Brain pericyte (primary cell): ENCODE measurements at regions not wholly inside any gene's neighbourhood (a gene's known extent, or its start where the extent isn't known, plus 50 kb on each side); places are given as distances from the start of the nearest gene placed in this dataset.

Experiments
- DNase-seq: peaks from one replicate; pipeline ENCODE4 v3.0.0-alpha.2; 2012; ENCODE audit warnings: low read depth, low spot score

DNA sequence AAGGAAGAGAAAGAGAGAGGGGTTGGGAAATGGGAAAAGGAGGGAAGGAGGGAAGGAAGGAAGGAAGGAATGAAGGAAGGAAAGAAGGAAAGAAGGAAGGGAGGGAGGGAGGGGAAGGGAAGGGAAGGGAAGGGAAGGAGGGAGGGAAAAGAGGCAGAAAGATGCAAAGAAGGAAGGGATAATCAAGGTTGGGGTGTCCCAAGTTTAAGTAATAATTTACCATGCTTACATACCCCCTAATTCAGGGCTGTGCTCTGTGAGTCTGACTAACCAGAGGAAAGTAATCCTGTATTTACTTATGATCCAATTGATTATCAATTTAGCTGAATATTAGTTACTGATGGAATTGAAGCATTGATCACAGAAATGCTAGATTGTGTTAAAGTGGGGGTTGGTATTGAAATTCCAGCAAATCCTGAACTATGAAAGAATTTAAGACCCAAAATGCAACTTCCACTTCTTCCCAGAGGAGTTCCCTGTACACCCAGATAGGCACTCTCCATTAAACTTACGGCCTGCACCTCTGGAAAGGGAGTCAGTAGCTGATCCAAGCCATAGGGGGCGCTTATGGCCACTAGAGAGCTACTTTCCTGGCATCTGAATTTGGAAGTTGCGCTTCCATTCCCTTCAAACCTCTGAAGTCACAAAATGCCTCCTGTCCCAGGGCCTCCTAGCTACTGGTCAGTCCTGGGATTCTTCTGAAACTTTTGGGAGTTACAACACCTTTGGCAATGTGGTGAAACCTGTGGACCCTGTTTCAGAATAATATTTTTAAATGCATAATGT lies 162.7 kb upstream of the PWP1 start:
- DNase-seq, result no peak

DNA sequence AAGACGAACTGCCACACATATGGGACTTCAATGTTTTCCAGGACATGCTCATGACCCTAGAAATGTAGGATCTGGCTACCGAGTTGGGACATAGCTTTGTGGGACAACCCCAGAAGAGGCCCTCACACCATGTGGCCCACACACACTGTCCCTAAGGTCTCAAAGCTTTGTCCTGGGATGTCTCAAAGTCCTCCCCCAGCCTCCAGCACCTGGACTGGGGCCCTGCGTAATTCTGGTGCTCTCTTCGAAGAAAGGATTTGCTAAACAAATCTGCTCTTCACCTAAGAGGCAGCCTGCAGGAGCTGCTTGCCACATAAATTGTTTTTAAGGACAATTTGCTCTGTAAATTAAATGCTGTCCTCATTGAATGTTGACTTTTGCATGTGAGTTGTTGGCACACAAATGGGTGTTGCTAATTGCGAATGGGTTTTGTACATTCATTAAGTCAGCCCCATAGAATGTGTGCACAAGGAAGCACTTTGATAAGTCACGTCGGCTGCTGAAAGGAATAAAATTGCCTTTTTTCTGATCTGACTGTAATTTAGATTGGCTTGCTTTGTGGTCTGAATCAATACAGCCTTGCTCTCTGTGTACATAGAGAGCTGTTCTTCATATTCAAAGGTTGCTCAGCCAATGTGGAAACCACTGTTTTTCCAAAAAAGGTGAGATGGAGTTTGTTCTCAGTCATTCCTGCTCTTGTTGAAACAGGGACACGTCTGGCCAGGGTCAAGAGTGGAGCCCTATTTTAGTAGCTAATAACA lies 161.6 kb upstream of the PWP1 start:
- DNase-seq, result no peak

DNA sequence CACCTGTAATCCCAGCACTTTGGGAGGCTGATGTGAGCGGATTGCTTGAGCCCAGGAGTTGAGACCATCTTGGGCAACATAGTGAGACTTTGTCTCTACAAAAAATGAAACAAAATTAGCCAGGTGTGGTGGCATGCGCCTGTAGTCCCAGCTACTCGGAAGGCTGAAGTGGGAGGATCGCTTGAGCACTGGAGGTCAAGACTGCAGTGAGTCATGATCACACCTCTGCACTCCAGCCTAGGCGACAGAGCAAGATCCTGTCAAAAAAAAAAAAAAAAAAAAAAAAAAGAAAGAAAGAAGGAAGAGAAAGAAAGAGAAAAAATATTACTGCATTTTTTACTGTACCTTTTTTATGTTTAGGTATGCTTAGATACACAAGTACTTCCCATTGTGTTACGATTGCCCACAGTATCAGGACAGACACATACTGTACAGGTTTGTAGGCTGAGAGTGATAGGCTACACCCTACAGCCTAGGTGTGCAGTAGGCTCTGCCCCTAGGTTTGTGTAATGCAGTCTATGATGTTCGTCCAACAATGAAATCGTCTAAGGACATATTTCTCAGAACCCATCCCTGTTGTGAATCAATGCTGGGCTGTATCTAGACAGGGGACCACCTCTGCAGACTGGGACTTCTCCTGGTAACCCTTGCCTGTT lies 160.4 kb upstream of the PWP1 start:
- DNase-seq, result no peak

DNA sequence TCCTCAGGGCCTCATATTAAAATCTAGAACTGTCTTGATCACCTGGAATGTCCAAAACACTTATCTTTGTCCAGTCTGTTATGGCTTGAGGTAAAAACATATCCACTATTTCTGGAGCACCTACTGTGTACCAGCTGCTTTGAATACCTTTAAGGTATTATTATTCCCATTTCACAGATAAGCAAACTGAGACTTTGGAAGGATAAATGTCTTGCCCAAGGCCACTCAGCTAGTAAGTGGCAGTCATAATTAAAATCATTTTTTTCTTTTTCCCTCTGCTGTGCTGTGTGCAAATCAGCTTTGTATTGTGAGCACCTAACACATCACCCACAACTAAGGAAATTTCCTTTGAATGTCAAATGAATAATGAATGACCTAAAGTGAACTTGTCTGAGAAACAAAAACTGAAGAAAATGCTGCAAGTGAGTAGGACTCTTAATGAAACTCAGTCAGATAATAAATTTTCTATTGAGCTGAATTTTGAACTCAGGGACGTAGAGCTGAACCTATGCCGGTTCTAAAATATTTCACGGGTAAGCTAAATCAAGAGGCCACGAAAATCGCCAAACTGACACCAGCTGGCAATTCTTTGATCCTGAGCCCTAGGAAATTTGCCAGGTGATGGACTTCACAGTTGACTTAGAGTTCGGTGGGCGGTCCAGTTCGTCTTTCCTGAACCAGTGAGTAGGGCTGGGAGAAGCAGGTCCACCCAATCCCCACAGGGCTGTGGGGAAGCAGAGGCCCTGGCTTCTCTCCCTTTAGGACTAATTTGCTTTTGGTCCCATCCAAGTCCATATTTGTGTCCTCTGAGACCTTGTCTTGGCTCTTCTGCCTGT lies 159.7 kb upstream of the PWP1 start:
- no peak for DNase-seq

DNA sequence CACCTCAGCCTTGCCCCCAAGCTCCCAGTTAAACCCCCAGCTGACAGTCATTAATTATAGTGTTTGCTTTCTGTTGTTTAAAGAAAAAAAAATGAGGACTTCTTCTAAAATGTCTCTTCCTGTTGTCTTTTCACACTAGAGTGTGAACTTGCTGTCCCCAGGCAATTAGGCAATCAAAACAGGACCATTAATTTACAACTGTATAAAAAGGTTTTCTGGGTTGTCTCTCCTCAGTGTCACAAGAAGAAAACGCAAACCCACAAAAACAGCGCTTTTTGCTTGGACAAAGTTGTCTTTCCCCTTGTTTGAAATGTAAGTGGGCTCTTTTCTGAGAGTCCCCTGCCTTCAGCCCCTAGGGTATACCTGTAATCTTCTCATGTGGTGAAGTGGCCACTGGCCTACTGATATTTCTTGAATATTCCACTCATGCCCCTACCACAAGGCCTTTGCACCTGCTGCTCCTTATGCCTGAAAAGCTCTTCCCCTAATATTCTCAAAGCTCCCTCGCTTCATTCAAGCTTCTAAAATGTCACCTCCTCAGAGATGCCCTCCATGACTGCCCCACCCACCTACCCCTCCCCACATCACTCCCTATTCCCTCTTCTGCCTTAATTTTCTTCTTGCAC lies 158.9 kb upstream of the PWP1 start:
- no peak for DNase-seq

DNA sequence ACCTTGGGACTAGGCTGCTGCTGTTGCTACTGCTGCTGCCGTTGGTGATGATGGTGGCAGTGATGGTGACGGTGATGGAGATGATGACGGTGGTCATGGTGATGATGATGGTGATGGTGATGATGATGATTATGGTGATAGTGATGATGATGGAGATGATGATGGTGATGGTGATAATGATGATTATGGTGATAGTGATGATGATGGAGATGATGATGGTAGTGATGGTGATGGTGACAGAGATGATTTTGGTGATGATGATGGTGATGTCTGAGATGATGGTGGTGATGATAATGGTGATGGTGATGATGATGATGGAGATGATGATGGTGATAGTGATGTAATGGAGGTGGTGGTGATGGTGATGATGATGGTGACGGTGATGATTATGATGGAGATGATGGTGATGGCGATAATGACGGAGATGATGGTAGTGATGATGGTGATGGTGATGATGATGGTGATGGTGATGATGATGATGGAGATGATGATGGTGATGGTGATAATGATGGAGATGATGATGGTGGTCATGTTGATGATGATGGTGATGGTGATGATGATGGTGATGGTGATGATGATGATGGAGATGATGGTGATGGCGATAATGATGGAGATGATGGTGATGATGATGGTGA lies 156.8 kb upstream of the PWP1 start:
- DNase-seq, result no peak

DNA sequence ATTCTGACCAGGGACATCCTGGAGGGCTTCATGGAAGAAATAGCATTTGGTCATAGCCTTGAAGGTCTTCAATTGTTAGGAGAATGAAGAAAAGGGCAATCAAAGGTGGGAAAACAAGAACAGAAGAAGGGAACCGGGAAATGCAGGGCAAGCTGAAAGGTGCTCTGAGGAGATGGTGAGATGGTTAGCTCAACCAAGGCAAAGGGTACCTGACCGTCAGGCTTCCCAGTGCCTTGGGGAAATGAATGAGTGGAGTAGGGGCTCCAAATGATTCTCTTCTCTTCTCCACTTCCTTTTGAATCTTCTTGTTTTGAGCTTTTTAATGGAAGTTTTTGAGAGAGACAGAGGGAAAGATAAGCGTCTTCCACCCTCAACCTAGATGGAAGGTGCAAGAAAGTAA lies 155.6 kb upstream of the PWP1 start:
- no peak for DNase-seq

DNA sequence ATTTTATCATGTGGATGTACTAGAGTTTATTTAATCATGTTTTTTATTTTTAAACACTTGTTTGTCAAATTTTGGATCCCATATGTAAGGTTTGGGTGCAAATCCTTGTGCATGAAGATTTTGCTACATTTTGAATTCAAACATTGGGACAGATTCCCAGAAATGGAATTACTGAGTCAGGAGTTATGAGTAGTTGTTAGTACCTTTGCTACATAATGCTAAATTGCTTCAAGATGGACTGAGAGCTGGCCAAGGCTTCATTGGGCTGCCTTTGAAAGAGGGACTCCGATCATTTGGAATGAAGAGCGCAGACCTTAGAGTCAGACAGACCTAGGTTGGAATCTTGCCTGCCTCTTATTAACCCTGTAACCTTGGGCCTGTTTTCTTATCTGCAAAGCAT lies 154.9 kb upstream of the PWP1 start:
- no peak for DNase-seq

DNA sequence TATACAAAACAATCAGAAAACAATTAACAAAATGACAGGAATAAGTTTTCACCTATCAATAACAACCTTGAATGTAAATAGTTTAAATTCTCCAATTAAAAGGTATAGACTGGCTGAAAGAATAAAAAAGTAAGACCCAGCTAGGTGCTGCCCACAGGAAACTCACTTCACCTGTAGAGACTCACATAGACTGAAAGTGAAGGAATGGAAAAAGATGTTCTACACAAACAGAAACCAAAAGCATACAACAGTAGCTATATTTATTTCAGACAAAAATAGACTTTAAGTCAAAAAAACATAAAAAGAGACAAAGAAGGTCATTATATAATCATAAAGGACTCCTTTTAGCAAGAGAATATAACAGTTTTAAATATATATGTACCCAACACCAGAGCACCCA lies 152.4 kb upstream of the PWP1 start:
- no peak for DNase-seq

DNA sequence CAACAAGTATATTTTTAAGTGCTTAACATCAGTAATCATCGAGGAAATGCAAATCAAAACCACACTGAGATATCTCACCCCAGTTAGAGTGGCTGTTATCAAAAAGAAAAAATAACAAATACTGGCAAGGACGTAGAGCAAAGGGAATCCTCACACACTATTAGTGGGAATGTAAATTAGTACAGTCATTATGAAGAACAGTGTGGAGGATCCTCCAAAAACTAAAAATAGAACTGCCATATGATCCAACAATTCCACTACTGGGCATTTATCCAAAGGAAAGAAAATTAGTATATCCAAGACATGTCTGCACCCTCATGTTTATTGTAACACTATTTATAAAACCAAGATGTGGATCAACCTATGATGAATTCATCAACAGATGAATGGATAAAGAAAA lies 149.0 kb upstream of the PWP1 start:
- no peak for DNase-seq

DNA sequence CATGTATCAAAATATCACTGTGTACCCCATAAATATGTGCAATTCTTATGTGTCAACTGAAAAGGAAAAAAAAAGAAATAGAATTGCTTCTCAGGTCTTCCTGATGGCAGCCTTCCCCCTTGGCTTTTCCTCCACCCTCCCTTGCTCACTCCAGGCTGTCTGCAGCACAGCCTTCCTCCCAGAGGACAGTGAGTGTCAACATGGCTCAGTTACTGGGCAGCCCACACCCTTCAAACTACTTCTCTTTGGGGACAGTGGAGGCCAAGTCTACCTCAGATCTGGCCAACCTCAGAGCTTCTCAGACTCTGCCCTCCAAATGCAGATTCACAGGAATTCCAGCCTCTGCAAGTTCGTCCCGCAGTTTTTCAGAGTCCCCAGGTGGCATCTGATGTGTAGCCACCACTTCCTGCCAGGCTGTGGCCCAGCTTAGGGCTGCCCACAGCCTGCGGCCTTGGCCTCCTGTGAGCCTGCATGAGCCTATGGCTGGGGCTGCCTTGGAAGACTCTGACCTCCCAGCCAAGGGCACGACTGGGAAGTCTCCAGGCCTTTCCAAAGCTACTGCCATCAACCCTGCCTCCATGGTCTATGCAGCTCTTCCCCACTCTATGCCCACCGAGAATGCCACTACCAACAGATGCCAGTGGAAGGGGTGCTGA lies 148.0 kb upstream of the PWP1 start:
- DNase-seq, result no peak

DNA sequence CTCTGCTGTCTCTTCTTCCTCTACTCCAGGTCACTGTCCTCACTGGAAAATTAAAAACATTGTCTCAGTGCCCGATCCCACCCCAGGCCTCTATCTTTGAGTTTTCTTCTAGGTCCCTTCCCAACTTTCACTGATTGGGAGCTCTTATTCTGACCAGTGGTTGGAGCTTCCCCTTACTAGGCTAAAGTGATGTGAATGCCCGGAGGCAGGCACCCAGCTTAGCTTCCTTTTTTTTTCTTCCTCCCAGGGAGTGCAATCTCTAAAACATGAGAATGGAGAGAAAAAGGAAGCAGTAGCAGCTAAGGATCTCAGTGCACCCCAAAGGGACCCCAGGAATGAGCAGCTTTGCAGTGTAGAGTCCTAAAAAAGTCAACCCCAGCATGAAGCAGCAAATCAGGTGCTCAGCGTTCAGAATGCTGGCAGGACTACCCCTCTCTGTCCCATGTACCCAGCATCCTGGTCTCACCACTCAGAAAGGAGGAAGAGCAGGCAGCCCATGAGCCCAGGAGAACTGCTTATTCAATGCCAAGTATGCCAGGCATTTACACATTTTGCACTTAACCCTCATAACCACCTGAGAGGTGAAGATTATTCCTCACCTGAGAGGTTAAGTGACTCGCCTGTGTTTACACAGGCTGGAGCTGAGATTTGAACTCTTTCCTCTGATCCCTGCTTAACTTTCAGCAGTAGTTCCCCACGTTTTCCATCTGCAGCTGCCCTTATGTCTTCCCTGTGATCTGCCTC lies 146.2 kb upstream of the PWP1 start:
- no peak for DNase-seq

DNA sequence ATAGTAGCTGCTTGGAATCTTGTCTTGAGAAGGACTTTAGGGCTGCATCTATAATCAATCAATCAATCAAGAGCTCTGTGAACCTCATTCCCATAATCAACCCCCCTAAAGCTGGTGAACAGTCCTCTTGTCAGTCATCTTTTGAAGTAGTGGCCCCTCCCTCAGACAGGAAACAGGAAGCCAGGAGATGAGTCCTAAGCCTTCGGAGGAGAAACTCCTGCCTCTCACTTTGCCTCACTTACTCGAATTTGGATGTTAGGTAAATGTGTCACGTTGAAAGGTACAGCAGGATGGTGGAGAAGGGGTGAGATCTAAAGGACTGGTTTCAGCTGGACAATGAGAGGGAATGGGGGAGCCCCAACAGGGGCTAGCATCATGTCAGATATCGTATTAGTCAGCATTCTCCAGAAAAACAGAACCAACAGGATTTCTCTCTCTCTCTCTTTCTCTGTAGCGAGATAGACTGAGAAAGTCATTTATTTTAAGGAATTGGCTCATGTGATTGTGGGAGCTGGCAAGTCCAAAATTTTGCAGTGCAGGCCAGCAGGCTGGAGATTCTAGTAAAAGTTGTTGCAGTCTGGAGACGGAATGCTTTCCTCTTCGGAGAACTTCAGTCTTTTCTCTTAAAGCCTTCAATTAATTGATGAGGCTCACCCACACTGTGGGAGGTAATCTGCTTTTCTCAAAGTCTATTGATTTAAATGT lies 144.4 kb upstream of the PWP1 start:
- no peak for DNase-seq

DNA sequence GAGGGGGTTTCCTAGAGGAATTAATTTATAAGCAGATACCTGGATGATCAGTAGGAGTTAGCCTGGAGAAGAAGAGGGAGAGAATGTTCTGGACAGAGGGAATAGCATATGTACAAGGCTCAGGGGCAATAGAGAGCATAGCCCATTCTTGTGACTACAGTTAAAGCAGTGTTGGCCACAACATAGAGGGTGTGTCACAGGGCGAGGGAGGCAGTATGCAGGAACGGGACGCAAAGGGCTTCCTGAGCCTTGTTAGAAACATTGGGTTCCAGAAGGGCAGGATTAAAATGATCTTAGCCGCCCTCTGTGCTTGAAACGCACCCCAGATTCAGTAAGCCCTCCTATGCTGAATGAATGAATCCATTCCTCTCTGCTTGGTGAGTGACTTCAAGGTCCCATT lies 142.2 kb upstream of the PWP1 start:
- no peak for DNase-seq

DNA sequence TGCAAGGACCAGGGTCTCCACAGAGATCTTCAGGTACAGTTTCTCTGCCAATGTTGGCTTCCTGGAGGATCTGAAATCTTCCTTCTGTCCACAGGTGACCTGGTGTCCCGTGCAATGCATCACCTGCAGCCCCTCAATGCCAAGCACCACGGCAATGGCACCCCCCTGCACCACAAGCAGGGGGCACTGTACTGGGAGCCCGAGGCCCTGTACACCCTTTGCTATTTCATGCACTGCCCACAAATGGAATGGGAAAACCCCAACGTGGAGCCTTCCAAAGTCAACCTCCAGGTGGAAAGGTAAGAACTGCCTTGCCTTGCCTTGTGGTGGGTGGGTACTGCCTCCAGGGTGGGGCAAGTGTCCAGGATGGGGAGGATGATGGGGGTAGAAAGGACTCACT lies 141.8 kb upstream of the PWP1 start:
- DNase-seq, result no peak

DNA sequence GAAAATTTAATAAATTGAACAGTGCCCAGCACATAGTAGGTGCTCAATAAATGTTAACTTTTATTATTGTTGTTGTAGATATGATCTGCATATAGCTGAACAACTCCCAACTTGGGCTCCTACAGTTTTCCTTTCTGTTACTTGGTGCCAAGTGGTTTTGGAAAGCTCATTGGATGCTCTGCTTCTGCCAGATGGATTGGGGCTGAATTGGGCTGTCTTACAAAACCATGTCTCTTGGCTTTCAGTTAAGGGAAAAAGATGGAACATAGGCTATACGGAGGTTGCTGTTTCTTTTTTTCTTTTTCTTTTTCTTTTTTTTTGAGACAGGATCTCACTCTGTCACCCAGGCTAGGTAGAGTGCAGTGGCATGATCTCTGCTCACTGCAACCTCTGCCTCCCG lies 140.7 kb upstream of the PWP1 start:
- DNase-seq, result no peak

DNA sequence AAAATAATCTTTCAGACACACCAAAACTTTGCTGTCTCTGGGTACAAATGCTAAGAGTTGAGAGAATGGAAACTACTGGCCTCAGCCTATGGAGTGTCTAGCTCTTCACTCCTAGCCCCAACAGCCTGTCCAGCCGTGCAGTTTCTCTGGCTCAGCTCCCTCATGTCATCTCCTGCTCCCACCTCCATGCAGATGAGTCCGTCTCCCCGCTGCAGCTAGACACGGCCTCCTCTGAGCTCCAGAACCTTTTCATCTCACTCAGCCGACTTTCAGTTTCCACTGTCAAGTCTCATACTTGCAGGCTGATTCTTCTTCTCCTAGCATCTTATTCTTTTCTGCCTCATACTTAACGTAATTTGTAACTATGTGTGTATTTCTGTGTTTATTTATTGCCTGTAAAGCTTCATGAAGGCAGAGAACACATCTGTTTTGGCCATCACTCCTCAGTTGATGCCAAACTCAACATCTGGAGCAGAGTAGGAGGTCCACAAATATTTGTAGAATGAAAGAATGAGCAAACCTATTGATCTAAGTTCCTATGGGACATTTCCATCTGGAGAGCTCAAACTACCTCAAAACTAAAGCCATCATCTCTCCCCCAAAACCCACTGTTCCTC lies 139.8 kb upstream of the PWP1 start:
- DNase-seq, result no peak

DNA sequence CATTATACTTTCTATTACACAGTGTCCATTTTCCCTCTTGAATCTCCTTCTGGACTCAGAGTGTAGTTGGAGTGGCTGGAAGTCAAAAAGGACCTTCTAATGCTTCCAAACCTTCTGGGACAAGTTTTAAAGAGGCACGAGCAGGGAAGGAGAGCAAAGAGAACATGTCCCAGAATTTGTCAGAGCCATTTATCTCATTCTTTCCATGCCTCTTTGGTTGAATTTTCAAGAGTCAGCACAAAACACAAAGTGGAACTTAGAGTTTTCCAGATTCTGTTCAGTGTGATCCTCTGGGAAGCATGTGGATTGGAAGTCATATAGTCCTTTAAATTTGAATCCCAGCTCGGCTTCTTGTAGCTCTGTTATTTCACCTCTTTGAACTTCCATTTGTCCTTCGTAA lies 138.2 kb upstream of the PWP1 start:
- no peak for DNase-seq
